SK-N-MC (cell line): ENCODE measurements at regions not wholly inside any gene's neighbourhood (a gene's known extent, or its start where the extent isn't known, plus 50 kb on each side); places are given as distances from the start of the nearest gene placed in this dataset.

ENCODE experiments used
- EZH2 ChIP-seq: fragments of 200-600 bp; sonication (generic); IDR thresholded peaks from one replicate; pipeline ENCODE4 v1.6.1; 2017; ENCODE audit warnings: antibody characterized with exemption
- FOXP2 ChIP-seq: optimal IDR thresholded peaks from 2 replicates; pipeline ENCODE3; 2011; ENCODE audit warnings: mild to moderate bottlenecking, moderate library complexity; ENCODE audit not compliant: insufficient read depth; ENCODE audit errors: extremely low read length, control extremely low read depth
- POLR2AphosphoS5 ChIP-seq: IDR thresholded peaks from 2 replicates; pipeline ENCODE4 v1.6.1; 2012; ENCODE audit warnings: mild to moderate bottlenecking, low read depth, low read length, borderline replicate concordance

GRCh38 chr19:32154418-32154817, 191.0 kb upstream of the ZNF507 start:
- TF ChIP-seq POLR2AphosphoS5 (no peak), EZH2 (no peak), FOXP2 (no peak)
